ENCODE measurements at regions not wholly inside any gene's neighbourhood (a gene's known extent, or its start where the extent isn't known, plus 50 kb on each side); places are given as distances from the start of the nearest gene placed in this dataset.
"Not testable (repeated sequence)": the region's sequence is repeated elsewhere in the genome, so short reads cannot be mapped to it uniquely, and the experiment has no call there.

DNA sequence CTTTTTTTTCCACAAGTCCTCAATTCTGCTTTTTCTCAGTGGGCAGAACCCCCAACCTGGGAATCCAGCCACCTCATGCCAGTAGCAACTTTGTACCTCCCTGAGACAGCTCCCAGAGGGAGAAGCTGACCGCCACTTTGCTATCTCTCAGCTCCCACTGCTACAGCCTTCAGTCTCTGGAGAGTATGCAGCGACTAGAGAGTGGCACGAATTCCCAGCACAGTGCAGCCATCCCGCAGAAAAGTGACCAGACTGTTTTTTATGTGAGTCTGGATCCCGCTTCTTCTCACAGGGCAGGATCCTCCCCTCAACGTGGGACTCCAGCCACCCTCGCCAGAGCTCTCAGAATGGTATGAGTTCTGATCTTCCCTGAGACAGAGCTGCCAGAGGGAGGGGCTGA lies 1234.6 kb downstream of the FAM133A start:
- H3K36me3 ChIP-seq (ENCODE audit: control insufficient read depth, insufficient read depth, low read length): no peaks in the 10 kb centered on the region
- TF ChIP-seq, protein P1, sequence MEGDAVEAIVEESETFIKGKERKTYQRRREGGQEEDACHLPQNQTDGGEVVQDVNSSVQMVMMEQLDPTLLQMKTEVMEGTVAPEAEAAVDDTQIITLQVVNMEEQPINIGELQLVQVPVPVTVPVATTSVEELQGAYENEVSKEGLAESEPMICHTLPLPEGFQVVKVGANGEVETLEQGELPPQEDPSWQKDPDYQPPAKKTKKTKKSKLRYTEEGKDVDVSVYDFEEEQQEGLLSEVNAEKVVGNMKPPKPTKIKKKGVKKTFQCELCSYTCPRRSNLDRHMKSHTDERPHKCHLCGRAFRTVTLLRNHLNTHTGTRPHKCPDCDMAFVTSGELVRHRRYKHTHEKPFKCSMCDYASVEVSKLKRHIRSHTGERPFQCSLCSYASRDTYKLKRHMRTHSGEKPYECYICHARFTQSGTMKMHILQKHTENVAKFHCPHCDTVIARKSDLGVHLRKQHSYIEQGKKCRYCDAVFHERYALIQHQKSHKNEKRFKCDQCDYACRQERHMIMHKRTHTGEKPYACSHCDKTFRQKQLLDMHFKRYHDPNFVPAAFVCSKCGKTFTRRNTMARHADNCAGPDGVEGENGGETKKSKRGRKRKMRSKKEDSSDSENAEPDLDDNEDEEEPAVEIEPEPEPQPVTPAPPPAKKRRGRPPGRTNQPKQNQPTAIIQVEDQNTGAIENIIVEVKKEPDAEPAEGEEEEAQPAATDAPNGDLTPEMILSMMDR (IDR thresholded peaks at IDR 0.05; ENCODE audit: insufficient read depth, low read length, poor library complexity, severe bottlenecking): no peak
- H3K27me3 ChIP-seq (ENCODE audit: control insufficient read depth, insufficient read depth, low read length): no peaks in the 10 kb centered on the region
- no peak for DNase-seq (ENCODE audit: low read depth)
- H3K4me3 ChIP-seq (ENCODE audit: low read depth, low read length): no peak overlapping the region

DNA sequence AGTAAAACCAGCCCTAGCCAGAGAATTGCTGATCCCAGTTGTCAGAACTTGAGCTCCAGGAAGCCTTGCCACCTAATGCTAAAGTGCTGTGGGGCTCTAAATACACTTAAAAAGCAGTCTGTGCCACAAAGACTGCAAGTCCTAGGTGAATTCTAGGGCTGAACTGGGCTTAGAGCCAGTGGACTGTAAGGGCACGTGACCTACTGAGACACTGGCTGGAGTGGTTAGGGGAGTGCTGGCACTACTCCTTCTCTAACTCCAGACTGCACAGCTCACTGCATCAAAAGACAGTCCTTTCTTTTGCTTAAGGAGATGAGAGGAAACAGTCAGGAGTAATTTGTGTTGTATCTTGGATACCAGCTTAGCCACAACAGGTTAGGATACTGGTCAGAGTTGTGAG lies 1240.2 kb downstream of the FAM133A start:
- TF ChIP-seq, protein P1 (IDR thresholded peaks at IDR 0.05; ENCODE audit: insufficient read depth, low read length, poor library complexity, severe bottlenecking): no peak
- H3K27me3 ChIP-seq (ENCODE audit: control insufficient read depth, insufficient read depth, low read length): no peaks in the 10 kb centered on the region
- DNase-seq (ENCODE audit: low read depth): no peak
- no peak overlapping the region for H3K4me3 ChIP-seq (ENCODE audit: low read depth, low read length)
- H3K36me3 ChIP-seq (ENCODE audit: control insufficient read depth, insufficient read depth, low read length): no peaks in the 10 kb centered on the region

DNA sequence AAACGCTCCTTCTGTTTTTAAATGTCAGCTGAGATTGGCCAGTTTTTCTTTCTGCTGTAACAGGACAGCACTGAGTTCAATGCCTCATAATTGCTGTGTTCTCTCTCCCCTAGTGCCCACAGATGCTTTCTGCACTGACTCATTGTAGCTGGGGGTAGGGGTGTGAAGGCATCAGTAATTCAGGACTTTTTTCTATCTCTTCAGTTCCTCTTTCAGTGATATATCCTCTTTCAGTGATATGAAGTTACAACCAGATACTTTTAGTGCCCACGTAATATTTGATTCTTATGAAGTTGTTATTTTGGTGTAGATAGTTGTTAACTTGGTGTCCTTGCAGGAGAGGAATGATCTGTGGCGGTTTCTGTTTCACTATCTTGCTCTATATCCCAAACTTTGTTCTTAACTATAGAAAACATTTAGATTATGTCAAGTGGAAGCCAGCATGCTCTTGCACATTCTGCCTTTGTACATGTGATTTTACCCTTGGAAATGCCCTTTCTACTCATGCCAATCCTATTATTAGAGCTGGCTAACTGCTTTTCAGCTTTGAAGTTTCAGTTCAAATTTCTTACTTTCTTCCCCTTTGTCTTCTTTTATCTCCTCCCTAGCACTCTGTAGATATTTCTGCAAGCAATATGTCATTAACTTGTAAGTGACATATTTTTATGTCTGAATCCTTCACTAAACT lies 1258.4 kb downstream of the FAM133A start:
- Histone ChIP-seq H3K27me3 (ENCODE audit: control insufficient read depth, insufficient read depth, low read length) (no peaks in the 10 kb centered on the region), H3K4me3 (ENCODE audit: low read depth, low read length) (no peak overlapping the region), H3K36me3 (ENCODE audit: control insufficient read depth, insufficient read depth, low read length) (no peaks in the 10 kb centered on the region)
- TF ChIP-seq, protein P1 (IDR thresholded peaks at IDR 0.05; ENCODE audit: insufficient read depth, low read length, poor library complexity, severe bottlenecking): no peak
- DNase-seq (ENCODE audit: low read depth): no peak

DNA sequence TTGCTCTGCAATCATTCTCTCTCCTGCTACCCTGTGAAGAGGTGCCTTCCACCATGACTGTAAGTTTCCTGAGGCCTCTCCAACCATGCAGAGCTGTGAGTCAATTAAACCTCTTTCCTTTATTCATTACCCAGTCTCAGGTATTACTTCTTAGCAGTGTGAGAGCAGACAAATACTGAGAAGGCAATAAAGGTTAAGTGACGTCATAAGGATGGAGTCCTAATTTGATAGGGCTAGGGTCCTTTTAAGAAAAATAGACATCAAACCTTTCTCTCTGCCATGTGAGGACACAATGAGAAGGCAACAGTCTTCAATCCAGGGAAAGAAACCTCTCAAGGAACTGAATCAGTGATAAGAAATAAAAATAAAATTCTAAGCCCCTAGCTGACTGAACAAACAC lies 1262.7 kb downstream of the FAM133A start:
- Histone ChIP-seq H3K36me3 (ENCODE audit: control insufficient read depth, insufficient read depth, low read length) (no peaks in the 10 kb centered on the region), H3K27me3 (ENCODE audit: control insufficient read depth, insufficient read depth, low read length) (no peaks in the 10 kb centered on the region), H3K4me3 (ENCODE audit: low read depth, low read length) (no peak overlapping the region)
- DNase-seq (ENCODE audit: low read depth): no peak
- TF ChIP-seq, protein P1 (IDR thresholded peaks at IDR 0.05; ENCODE audit: insufficient read depth, low read length, poor library complexity, severe bottlenecking): no peak

DNA sequence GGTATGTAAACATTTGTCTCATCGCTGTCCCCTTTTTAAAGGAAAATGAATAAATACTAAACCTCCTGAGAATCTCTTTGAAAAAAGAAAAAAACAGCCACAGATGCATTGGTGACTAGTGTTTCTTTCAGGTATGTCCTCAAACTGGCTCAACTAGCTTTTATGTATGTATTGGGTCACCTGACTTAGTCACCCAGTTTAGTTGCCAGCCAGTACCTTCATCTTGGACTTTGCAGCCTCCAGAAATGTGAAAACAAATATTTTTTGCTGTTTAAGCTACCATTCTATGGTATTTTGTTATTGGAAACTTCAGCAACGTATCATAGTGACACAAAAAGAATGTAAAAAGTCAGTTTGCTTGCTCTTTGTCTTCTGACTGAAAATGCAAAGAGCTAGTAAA lies 1263.5 kb downstream of the FAM133A start:
- no peak for DNase-seq (ENCODE audit: low read depth)
- no peaks in the 10 kb centered on the region for H3K27me3 ChIP-seq (ENCODE audit: control insufficient read depth, insufficient read depth, low read length)
- TF ChIP-seq, protein P1 (IDR thresholded peaks at IDR 0.05; ENCODE audit: insufficient read depth, low read length, poor library complexity, severe bottlenecking): no peak
- no peak overlapping the region for H3K4me3 ChIP-seq (ENCODE audit: low read depth, low read length)
- H3K36me3 ChIP-seq (ENCODE audit: control insufficient read depth, insufficient read depth, low read length): no peaks in the 10 kb centered on the region

DNA sequence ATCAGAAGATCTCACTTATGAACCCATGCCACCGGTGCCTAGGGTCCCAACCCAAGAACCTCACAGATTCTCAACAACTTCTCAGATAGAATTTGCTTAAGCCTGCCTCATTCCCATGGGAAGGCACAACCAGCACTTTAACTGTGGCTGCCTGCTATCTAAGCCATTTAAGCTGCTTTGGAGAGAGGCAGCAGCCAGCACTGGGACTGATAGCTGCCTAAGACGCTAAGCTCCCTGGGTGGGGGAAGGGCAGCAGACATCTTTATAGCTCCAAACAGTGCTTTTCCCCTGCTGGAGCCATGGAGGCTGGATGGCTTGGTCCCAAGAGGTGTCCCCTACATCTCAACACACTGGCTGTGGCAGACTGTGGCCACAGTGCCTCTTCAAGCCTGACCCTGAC lies 1268.6 kb downstream of the FAM133A start:
- no peaks in the 10 kb centered on the region for H3K27me3 ChIP-seq (ENCODE audit: control insufficient read depth, insufficient read depth, low read length)
- H3K4me3 ChIP-seq (ENCODE audit: low read depth, low read length): no peak overlapping the region
- TF ChIP-seq, protein P1 (IDR thresholded peaks at IDR 0.05; ENCODE audit: insufficient read depth, low read length, poor library complexity, severe bottlenecking): no peak

DNA sequence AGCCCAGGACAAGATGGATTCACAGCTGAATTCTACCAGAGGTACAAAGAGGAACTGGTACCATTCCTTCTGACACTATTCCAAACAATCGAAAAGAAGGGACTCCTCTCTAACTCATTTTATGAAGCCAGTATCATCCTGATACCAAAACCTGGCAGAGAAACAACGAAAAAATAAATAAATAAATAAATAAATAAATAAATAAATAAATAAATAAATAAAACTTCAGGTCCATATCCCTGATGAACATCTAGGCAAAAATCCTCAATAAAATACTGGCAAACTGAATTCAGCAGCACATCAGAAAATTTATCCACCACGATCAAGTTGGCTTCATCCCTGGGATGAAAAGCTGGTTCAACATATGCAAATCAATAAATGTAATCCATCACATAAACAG lies 1272.1 kb downstream of the FAM133A start:
- H3K27me3 ChIP-seq (ENCODE audit: control insufficient read depth, insufficient read depth, low read length); DNase-seq (ENCODE audit: low read depth); H3K4me3 ChIP-seq (ENCODE audit: low read depth, low read length); H3K36me3 ChIP-seq (ENCODE audit: control insufficient read depth, insufficient read depth, low read length): not testable (repeated sequence)

More for the DNA sequence above, 1268.6 kb downstream of the FAM133A start:
- no peaks in the 10 kb centered on the region for H3K36me3 ChIP-seq (ENCODE audit: control insufficient read depth, insufficient read depth, low read length)
- DNase-seq (ENCODE audit: low read depth): no peak
